IMR-90 (cell line): ENCODE measurements at regions not wholly inside any gene's neighbourhood (a gene's known extent, or its start where the extent isn't known, plus 50 kb on each side); places are given as distances from the start of the nearest gene placed in this dataset.

Experiments
- ATAC-seq: fragments of 200-7000 bp; cut with Tn5 transposase; 2 replicates; pipeline ENCODE4 v1.9.1; 2020; ENCODE audit warnings: low read depth, mild to moderate bottlenecking, moderate library complexity
- BruUV-seq: library from RNA; stranded (reverse); fragments of 400-500 nt; replicated peaks from 2 replicates; lab custom pipeline; 2021; lab: Mats Ljungman, UMichigan
- CTCF ChIA-PET: fragments of 300-600 bp; formaldehyde crosslinking; extraction: SDS; loops from one replicate; lab custom pipeline; 2021; ENCODE audit warnings: antibody characterized with exemption; lab: Yijun Ruan, JAX
- POLR2A ChIA-PET: fragments of 300-600 bp; sonication (Branson Sonifier 250); formaldehyde crosslinking; loops from one replicate; lab custom pipeline; 2022; ENCODE audit warnings: antibody characterized with exemption; ENCODE audit not compliant: unreplicated experiment; lab: Charles Lee
- DNase-seq: peaks from one replicate; pipeline ENCODE4 v3.0.0; 2013
- H2AFZ ChIP-seq: replicated peaks from 2 replicates; pipeline ENCODE3; 2013; ENCODE audit warnings: low read length, mild to moderate bottlenecking; ENCODE audit not compliant: poor library complexity
- H2AK5ac ChIP-seq: 2 replicates; pipeline ENCODE4 v1.6.1; 2013; ENCODE audit warnings: low read depth, low read length, inconsistent platforms
- H2AK9ac ChIP-seq: replicated peaks from 2 replicates; pipeline ENCODE3; 2013; ENCODE audit warnings: mild to moderate bottlenecking, low read depth, low read length, moderate library complexity; ENCODE audit not compliant: poor library complexity
- H2BK120ac ChIP-seq: 2 replicates; pipeline ENCODE4 v1.6.1; 2013; ENCODE audit warnings: low read depth, low read length, inconsistent platforms
- H2BK15ac ChIP-seq: 3 replicates; pipeline ENCODE4 v1.6.1; 2013; ENCODE audit warnings: low read depth, low read length, inconsistent platforms
- H2BK20ac ChIP-seq: 2 replicates; pipeline ENCODE4 v1.6.1; 2013; ENCODE audit warnings: low read depth, mild to moderate bottlenecking, inconsistent platforms, low read length, moderate library complexity
- H2BK5ac ChIP-seq: 2 replicates; pipeline ENCODE4 v1.6.1; 2013; ENCODE audit warnings: mild to moderate bottlenecking, low read depth, low read length, inconsistent platforms; ENCODE audit not compliant: poor library complexity, severe bottlenecking
- H3K14ac ChIP-seq: replicated peaks from 2 replicates; pipeline ENCODE4 v1.6.1; 2013; ENCODE audit warnings: low read depth, low read length, inconsistent platforms
- H3K18ac ChIP-seq: 2 replicates; pipeline ENCODE4 v1.6.1; 2013; ENCODE audit warnings: low read depth, low read length, control low read depth
- H3K23ac ChIP-seq: 2 replicates; pipeline ENCODE4 v1.6.1; 2013; ENCODE audit warnings: low read depth, low read length, inconsistent platforms
- H3K27ac ChIP-seq: 2 replicates; pipeline ENCODE4 v1.5.1; 2013; ENCODE audit warnings: mild to moderate bottlenecking, control low read depth, low read length; ENCODE audit not compliant: insufficient read depth
- H3K27me3 ChIP-seq: 2 replicates; pipeline ENCODE4 v1.6.1; 2013; ENCODE audit warnings: low read length; ENCODE audit not compliant: control insufficient read depth, insufficient read depth
- H3K36me3 ChIP-seq: 2 replicates; pipeline ENCODE4 v1.6.1; 2013; ENCODE audit warnings: low read length, mixed read lengths; ENCODE audit not compliant: control insufficient read depth, insufficient read depth
- H3K4ac ChIP-seq: 2 replicates; pipeline ENCODE4 v1.6.1; 2013; ENCODE audit warnings: low read depth, low read length, inconsistent platforms
- H3K4me1 ChIP-seq: 2 replicates; pipeline ENCODE4 v1.6.1; 2013; ENCODE audit warnings: low read length, mixed read lengths; ENCODE audit not compliant: control insufficient read depth, insufficient read depth
- H3K4me2 ChIP-seq: 2 replicates; pipeline ENCODE4 v1.6.1; 2013; ENCODE audit warnings: low read depth, mild to moderate bottlenecking, control low read depth, low read length, moderate library complexity
- H3K4me3 ChIP-seq: 2 replicates; pipeline ENCODE4 v1.5.1; 2013; ENCODE audit warnings: low read depth, mild to moderate bottlenecking, control low read depth, low read length, moderate library complexity; ENCODE audit not compliant: insufficient read depth
- H3K56ac ChIP-seq: 2 replicates; pipeline ENCODE4 v1.6.1; 2013; ENCODE audit warnings: low read length, inconsistent platforms; ENCODE audit not compliant: insufficient read depth; ENCODE audit errors: extremely low read depth
- H3K79me1 ChIP-seq, 2 experiments: 2 replicates each; pipeline ENCODE4 v1.6.1; 2013; ENCODE audit warnings: low read length in 2 of 2, inconsistent platforms in 1 of 2, low read depth in 1 of 2
- H3K9ac ChIP-seq: 2 replicates; pipeline ENCODE4 v1.6.1; 2013; ENCODE audit warnings: low read depth, low read length, control low read depth
- H3K9me1 ChIP-seq: 2 replicates; pipeline ENCODE4 v1.6.1; 2013; ENCODE audit warnings: low read length, inconsistent platforms; ENCODE audit not compliant: insufficient read depth
- H3K9me3 ChIP-seq: 2 replicates; pipeline ENCODE4 v1.6.1; 2013; ENCODE audit warnings: low read length; ENCODE audit not compliant: control insufficient read depth, insufficient read depth
- H4K20me1 ChIP-seq: 2 replicates; pipeline ENCODE4 v1.6.1; 2013; ENCODE audit warnings: low read length, inconsistent platforms; ENCODE audit not compliant: insufficient read depth
- H4K5ac ChIP-seq: 2 replicates; pipeline ENCODE4 v1.6.1; 2013; ENCODE audit warnings: mild to moderate bottlenecking, low read depth, low read length, control low read depth
- H4K8ac ChIP-seq, 2 experiments: 2 replicates each; pipeline ENCODE4 v1.6.1; 2013; ENCODE audit warnings: low read depth in 2 of 2, low read length in 2 of 2, control low read depth in 1 of 2, inconsistent platforms in 1 of 2
- H4K91ac ChIP-seq: 2 replicates; pipeline ENCODE4 v1.6.1; 2013; ENCODE audit warnings: low read depth, low read length, inconsistent platforms; ENCODE audit not compliant: insufficient read depth
- BHLHE40 ChIP-seq: fragments of 150-350 bp; IDR thresholded peaks from 2 replicates; pipeline ENCODE4 v1.6.1; 2016; ENCODE audit warnings: mild to moderate bottlenecking, low read depth, low read length
- CEBPB ChIP-seq: IDR thresholded peaks from 2 replicates; pipeline ENCODE4 v1.6.1; 2012; ENCODE audit warnings: low read depth, low read length, improper control_type of control experiment
- CTCF ChIP-seq: conservative IDR thresholded peaks from 2 replicates; pipeline ENCODE4 v1.5.1; 2012; ENCODE audit warnings: mild to moderate bottlenecking, low read depth, low read length, improper control_type of control experiment
- FOS ChIP-seq: fragments of 150-350 bp; IDR thresholded peaks from 2 replicates; pipeline ENCODE4 v1.6.1; 2016; ENCODE audit warnings: low read depth, low read length
- MAFK ChIP-seq: IDR thresholded peaks from 2 replicates; pipeline ENCODE4 v1.6.1; 2012; ENCODE audit warnings: low read depth, low read length, improper control_type of control experiment
- MAZ ChIP-seq: IDR thresholded peaks from 2 replicates; pipeline ENCODE4 v1.6.1; 2012; ENCODE audit warnings: low read depth, mild to moderate bottlenecking, low read length, improper control_type of control experiment, moderate library complexity, borderline replicate concordance
- MXI1 ChIP-seq: IDR thresholded peaks from 2 replicates; pipeline ENCODE4 v1.6.1; 2012; ENCODE audit warnings: low read depth, mild to moderate bottlenecking, low read length, moderate library complexity, borderline replicate concordance
- NFE2L2 ChIP-seq: fragments of 150-350 bp; IDR thresholded peaks from 2 replicates; pipeline ENCODE4 v1.6.1; 2016; ENCODE audit warnings: low read depth, mild to moderate bottlenecking, low read length
- RAD21 ChIP-seq: IDR thresholded peaks from 2 replicates; pipeline ENCODE4 v1.6.1; 2012; ENCODE audit warnings: low read length, improper control_type of control experiment
- RCOR1 ChIP-seq: IDR thresholded peaks from 2 replicates; pipeline ENCODE4 v1.6.1; 2012; ENCODE audit warnings: mild to moderate bottlenecking, low read length, improper control_type of control experiment; ENCODE audit not compliant: insufficient replicate concordance
- WGBS, 2 experiments: methylation state at CpG; one replicate each; pipeline versions ENCODE4 v1.1.5 to v1.1.7; 2013; ENCODE audit warnings: missing lambda C conversion rate in 2 of 2; ENCODE audit not compliant: insufficient read length in 1 of 2; ENCODE audit errors: extremely low coverage in 2 of 2; 5-methylcytosine and 5-hydroxymethylcytosine counted together
- dilution Hi-C: fragments of 300-500 bp; cut with HindIII; formaldehyde crosslinking; loops from one replicate; pipeline ENCODE4 v1.14.3; 2018; ENCODE audit warnings: low sequenced_read_pairs; ENCODE audit not compliant: unreplicated experiment
- in situ Hi-C: fragments of 300-500 bp; cut with MboI; formaldehyde crosslinking; loops from 3 replicates; pipeline ENCODE4 v1.14.3; 2019; ENCODE audit warnings: low sequenced_read_pairs, inconsistent platforms, mixed read lengths
- intact Hi-C: fragments of 100-400 bp; cut with micrococcal nuclease; formaldehyde crosslinking; loops from 2 replicates; pipeline ENCODE4 v1.10.0; 2022
- TF ChIP-seq, protein P1 (sequence below): fragments of 150-350 bp; IDR thresholded peaks from 2 replicates; pipeline ENCODE4 v1.6.1; 2016; ENCODE audit warnings: low read depth, mild to moderate bottlenecking, low read length, moderate library complexity, borderline replicate concordance

GRCh38 chr10:59553162-59553900 lies 156.3 kb downstream of the SLC16A9 start:
- Histone ChIP-seq H3K56ac (no peak overlapping the region), H2BK5ac (no peak overlapping the region), H2BK20ac (no peak overlapping the region), H3K79me1 (no peaks in the 10 kb centered on the region), H3K9me1 (no peaks in the 10 kb centered on the region), H3K23ac (no peak overlapping the region), H2AK5ac (no peak overlapping the region), H3K18ac (no peak overlapping the region), H3K36me3 (no peaks in the 10 kb centered on the region), H2BK120ac (no peak overlapping the region), H3K9ac (no peak overlapping the region), H4K91ac (no peak overlapping the region), H4K5ac (no peak overlapping the region), H4K8ac (no peak overlapping the region), H3K4me2 (no peak overlapping the region), H3K27ac (no peak overlapping the region), H3K27me3 (peaks cover under 1% of the 10 kb centered on the region; the same call in 1 of the 2 replicates), H4K20me1 (no peaks in the 10 kb centered on the region), H3K4me3 (no peak overlapping the region), H2AK9ac (no peak overlapping the region), H2AFZ (no peak overlapping the region), H3K4ac (no peak overlapping the region), H3K9me3 (no peaks in the 10 kb centered on the region), H2BK15ac (no peak overlapping the region), H3K14ac (no peak overlapping the region), H3K4me1 (no peaks in the 10 kb centered on the region)
- WGBS, 2 experiments = no CpG with 5 or more reads among the region's 7 CpGs
- POLR2A ChIA-PET = no interaction called here
- dilution Hi-C loops (no loop called here), intact Hi-C loops (no loop called here), in situ Hi-C loops (loop anchor here (25.0 kb wide), 1 partner anchor 766 kb away; no protein-coding TSS in a partner anchor)
- no peak for ATAC-seq
- no TSS peak for BruUV-seq
- CTCF ChIA-PET = no interaction called here
- DNase-seq = no peak
- TF ChIP-seq BHLHE40 (no peak), CEBPB (no peak), MXI1 (no peak), MAZ (no peak), FOS (no peak), RCOR1 (no peak), MAFK (no peak), RAD21 (no peak), NFE2L2 (no peak), CTCF (no peak)
- TF ChIP-seq, protein P1, sequence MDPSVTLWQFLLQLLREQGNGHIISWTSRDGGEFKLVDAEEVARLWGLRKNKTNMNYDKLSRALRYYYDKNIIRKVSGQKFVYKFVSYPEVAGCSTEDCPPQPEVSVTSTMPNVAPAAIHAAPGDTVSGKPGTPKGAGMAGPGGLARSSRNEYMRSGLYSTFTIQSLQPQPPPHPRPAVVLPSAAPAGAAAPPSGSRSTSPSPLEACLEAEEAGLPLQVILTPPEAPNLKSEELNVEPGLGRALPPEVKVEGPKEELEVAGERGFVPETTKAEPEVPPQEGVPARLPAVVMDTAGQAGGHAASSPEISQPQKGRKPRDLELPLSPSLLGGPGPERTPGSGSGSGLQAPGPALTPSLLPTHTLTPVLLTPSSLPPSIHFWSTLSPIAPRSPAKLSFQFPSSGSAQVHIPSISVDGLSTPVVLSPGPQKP = no peak
